ENCODE measurements at regions not wholly inside any gene's neighbourhood (a gene's known extent, or its start where the extent isn't known, plus 50 kb on each side); places are given as distances from the start of the nearest gene placed in this dataset.

- TF ChIP-seq POLR2A (IDR thresholded peaks at IDR 0.05) (no peak), CTCF (IDR thresholded peaks at IDR 0.05) (no peak)
These were observed 255.4 kb upstream of the CDH2 start for GRCh38 chr18:28432339-28432738.
